ENCODE measurements at regions not wholly inside any gene's neighbourhood (a gene's known extent, or its start where the extent isn't known, plus 50 kb on each side); places are given as distances from the start of the nearest gene placed in this dataset.

GRCh38 chr1:8191474-8191873 is 126.4 kb upstream of the SLC45A1 start:
- DNase-seq, result no peak
- no peak overlapping the region for H3K4me3 ChIP-seq
- intact Hi-C loops (cut with DNase I), result no loop called here
- peaks cover 0 to 10% (median 4%) of the 10 kb centered on the region in 4 donors for H3K4me1 ChIP-seq
- no peak overlapping the region for H3K27ac ChIP-seq
- H3K27me3 ChIP-seq, result no peaks in the 10 kb centered on the region
- WGBS, 2 donors, result 85 to 88% methylated on average over 9 of the region's 9 CpGs
- H3K36me3 ChIP-seq, result no peaks in the 10 kb centered on the region
- TF ChIP-seq CTCF (IDR thresholded peaks at IDR 0.05) (no peak), EP300 (IDR thresholded peaks at IDR 0.05) (no peak), POLR2AphosphoS5 (IDR thresholded peaks at IDR 0.05) (no peak), POLR2A (IDR thresholded peaks at IDR 0.05) (no peak)
- H3K9me3 ChIP-seq, result no peaks in the 10 kb centered on the region

DNA sequence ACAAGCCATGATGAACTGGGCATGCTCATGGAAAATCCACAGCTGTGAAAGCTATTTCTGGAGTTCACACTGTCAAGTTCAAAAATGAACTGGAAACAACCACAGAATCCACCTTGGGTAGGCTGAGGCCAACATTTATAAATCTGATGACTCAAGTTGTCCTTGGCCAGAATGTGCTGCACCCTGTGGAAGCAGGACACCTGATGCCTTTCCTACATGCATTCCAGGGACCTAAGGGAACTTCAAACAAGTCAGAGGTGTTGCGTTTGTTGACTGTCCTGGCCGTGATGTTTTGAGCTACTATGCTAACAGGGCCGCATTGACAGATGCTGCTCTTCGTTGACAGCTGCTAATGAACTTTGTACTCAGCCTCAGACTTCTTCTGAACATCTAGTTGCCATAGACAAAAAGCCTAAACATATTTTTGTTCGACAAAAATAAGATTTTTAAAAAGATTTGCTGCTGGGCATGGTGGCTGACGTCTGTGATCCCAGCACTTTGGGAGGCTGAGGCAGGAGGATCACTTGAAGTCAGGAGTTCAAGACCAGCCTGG is 127.9 kb upstream of the SLC45A1 start:
- Histone ChIP-seq H3K27ac (peak overlapping the region; percentile 52 to 68 (median 60)), H3K27me3 (no peaks in the 10 kb centered on the region), H3K4me1 (peaks cover 0 to 10% (median 4%) of the 10 kb centered on the region in 4 donors), H3K4me3 (no peak overlapping the region), H3K36me3 (no peaks in the 10 kb centered on the region), H3K9me3 (no peaks in the 10 kb centered on the region)
- 74 to 91% methylated on average over 6 of the region's 6 CpGs for WGBS, 2 donors
- no peak for DNase-seq
- intact Hi-C loops (cut with DNase I), result no loop called here
- TF ChIP-seq POLR2AphosphoS5 (IDR thresholded peaks at IDR 0.05), result peak; percentile 13 to 65 (median 44)
- TF ChIP-seq CTCF (IDR thresholded peaks at IDR 0.05), result no peak
- TF ChIP-seq EP300 (IDR thresholded peaks at IDR 0.05), result peak in 2 of 4 donors; percentile 44 to 78

GRCh38 chr1:8185400-8185799 is 132.5 kb upstream of the SLC45A1 start:
- peaks cover 0 to 7% (median 4%) of the 10 kb centered on the region in 4 donors for H3K4me1 ChIP-seq
- no peaks in the 10 kb centered on the region for H3K36me3 ChIP-seq
- H3K27me3 ChIP-seq, result no peaks in the 10 kb centered on the region
- no peak overlapping the region for H3K27ac ChIP-seq
- H3K9me3 ChIP-seq, result no peaks in the 10 kb centered on the region
- WGBS, 2 donors, result 95 to 97% methylated on average over 5 of the region's 5 CpGs
- TF ChIP-seq POLR2A (IDR thresholded peaks at IDR 0.05), result no peak
- no peak for TF ChIP-seq EP300 (IDR thresholded peaks at IDR 0.05)
- no peak for TF ChIP-seq POLR2AphosphoS5 (IDR thresholded peaks at IDR 0.05)
- TF ChIP-seq CTCF (IDR thresholded peaks at IDR 0.05), result no peak
- H3K4me3 ChIP-seq, result no peak overlapping the region
- intact Hi-C loops (cut with DNase I), result no loop called here
- DNase-seq, result no peak

DNA sequence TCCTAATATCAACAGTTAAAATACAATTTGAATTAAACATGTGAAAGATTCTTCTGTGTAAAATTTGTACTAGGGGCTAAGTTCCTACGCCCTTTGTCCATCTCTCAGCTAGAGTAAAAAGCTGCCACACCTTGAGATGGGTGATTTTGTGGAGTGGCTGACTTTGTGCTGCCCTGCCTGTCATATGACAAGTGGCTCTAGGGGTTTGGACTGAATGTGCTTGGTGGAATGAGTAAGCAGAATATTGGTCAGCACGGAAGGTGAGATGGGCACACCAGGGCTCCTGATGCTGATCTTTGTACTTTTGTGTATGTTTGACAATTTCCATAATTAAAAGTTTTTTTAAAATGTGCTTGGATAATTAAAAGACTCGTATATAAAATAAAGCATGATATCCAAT is 133.6 kb upstream of the SLC45A1 start:
- Histone ChIP-seq H3K27ac (peak overlapping the region in 1 of 4 donors; percentile 56), H3K36me3 (no peaks in the 10 kb centered on the region), H3K27me3 (no peaks in the 10 kb centered on the region), H3K9me3 (peaks cover 0 to 8% (median 0%) of the 10 kb centered on the region in 4 donors), H3K4me1 (no peaks in the 10 kb centered on the region), H3K4me3 (no peak overlapping the region)
- TF ChIP-seq POLR2A (IDR thresholded peaks at IDR 0.05) (no peak), CTCF (IDR thresholded peaks at IDR 0.05) (no peak), EP300 (IDR thresholded peaks at IDR 0.05) (no peak), POLR2AphosphoS5 (IDR thresholded peaks at IDR 0.05) (no peak)
- no peak for DNase-seq
- intact Hi-C loops (cut with DNase I), result no loop called here
- 89 to 94% methylated on average over 3 of the region's 3 CpGs for WGBS, 2 donors

Data from sigmoid colon (tissue), 6 donors.